Liver (tissue), 8 donors: ENCODE measurements at regions not wholly inside any gene's neighbourhood (a gene's known extent, or its start where the extent isn't known, plus 50 kb on each side); places are given as distances from the start of the nearest gene placed in this dataset.

Source experiments
- DNase-seq: peaks from one replicate; pipeline ENCODE4 v3.0.0-alpha.2; 2017; ENCODE audit warnings: low spot score
- H3K27ac ChIP-seq, 2 donors: one replicate each; pipeline ENCODE4 v1.7.0; 2013; ENCODE audit warnings: inconsistent platforms in 2 of 2, low read length in 2 of 2, control low read depth in 1 of 2, low read depth in 1 of 2, mild to moderate bottlenecking in 1 of 2
- H3K27me3 ChIP-seq, 4 donors: one replicate each; pipeline versions ENCODE4 v1.6.1 to v1.7.0; 2013; ENCODE audit warnings: low read length in 3 of 4, inconsistent platforms in 1 of 4, mild to moderate bottlenecking in 1 of 4, moderate library complexity in 1 of 4; ENCODE audit not compliant: control insufficient read depth in 4 of 4, insufficient read depth in 4 of 4
- H3K36me3 ChIP-seq, 4 donors: one replicate each; pipeline versions ENCODE4 v1.6.1 to v1.7.0; 2013; ENCODE audit warnings: low read length in 3 of 4, mild to moderate bottlenecking in 3 of 4, low read depth in 1 of 4, moderate library complexity in 1 of 4; ENCODE audit not compliant: control insufficient read depth in 4 of 4, insufficient read depth in 3 of 4
- H3K4me1 ChIP-seq, 4 donors: one replicate each; pipeline versions ENCODE4 v1.6.1 to v1.7.0; 2013; ENCODE audit warnings: low read length in 3 of 4, mild to moderate bottlenecking in 3 of 4, moderate library complexity in 1 of 4; ENCODE audit not compliant: control insufficient read depth in 4 of 4, insufficient read depth in 4 of 4
- H3K4me3 ChIP-seq, 3 donors: one replicate each; pipeline versions ENCODE4 v1.6.1 to v1.7.0; 2013; ENCODE audit warnings: low read length in 3 of 3, control low read depth in 1 of 3, low read depth in 1 of 3, mild to moderate bottlenecking in 1 of 3
- H3K9ac ChIP-seq, 2 donors: one replicate each; pipeline ENCODE4 v1.7.0; 2013; ENCODE audit warnings: low read length in 2 of 2, mild to moderate bottlenecking in 2 of 2, moderate library complexity in 2 of 2, control low read depth in 1 of 2, low read depth in 1 of 2
- H3K9me3 ChIP-seq, 4 donors: one replicate each; pipeline versions ENCODE4 v1.6.1 to v1.7.0; 2013; ENCODE audit warnings: low read length in 3 of 4; ENCODE audit not compliant: control insufficient read depth in 4 of 4
- ATF3 ChIP-seq: IDR thresholded peaks from 2 replicates; pipeline ENCODE4 v1.6.1; 2016; ENCODE audit warnings: antibody characterized with exemption
- CTCF ChIP-seq: fragments of 150-350 bp; IDR thresholded peaks from 2 replicates; pipeline ENCODE4 v1.5.1; 2017; ENCODE audit warnings: improper control_type of control experiment, low read depth, low read length; ENCODE audit not compliant: missing input control
- EGR1 ChIP-seq, 2 donors: IDR thresholded peaks; 2 replicates each; pipeline ENCODE4 v1.6.1; 2016 to 2018; ENCODE audit warnings: antibody characterized with exemption in 2 of 2, low read depth in 2 of 2
- FOXA1 ChIP-seq: IDR thresholded peaks from 2 replicates; pipeline ENCODE4 v1.6.1; 2016; ENCODE audit warnings: antibody characterized with exemption
- FOXA2 ChIP-seq: IDR thresholded peaks from 2 replicates; pipeline ENCODE4 v1.6.1; 2016; ENCODE audit warnings: antibody characterized with exemption
- GABPA ChIP-seq, 2 donors: IDR thresholded peaks in 1 of 2; conservative IDR thresholded peaks in 1 of 2; 2 replicates each; pipeline ENCODE4 v1.6.1; 2016; ENCODE audit warnings: antibody characterized with exemption in 2 of 2, mild to moderate bottlenecking in 1 of 2, moderate library complexity in 1 of 2
- HNF4A ChIP-seq, 2 donors: conservative IDR thresholded peaks; 2 replicates each; pipeline ENCODE4 v1.6.1; 2016; ENCODE audit warnings: antibody characterized with exemption in 2 of 2, mild to moderate bottlenecking in 2 of 2
- HNF4G ChIP-seq: IDR thresholded peaks from 2 replicates; pipeline ENCODE4 v1.6.1; 2016; ENCODE audit warnings: antibody characterized with exemption
- JUND ChIP-seq, 2 donors: IDR thresholded peaks; 2 replicates each; pipeline ENCODE4 v1.6.1; 2016; ENCODE audit warnings: antibody characterized with exemption in 2 of 2
- MAX ChIP-seq: IDR thresholded peaks from 2 replicates; pipeline ENCODE4 v1.6.1; 2016; ENCODE audit warnings: antibody characterized with exemption
- NR2F2 ChIP-seq: IDR thresholded peaks from 2 replicates; pipeline ENCODE4 v1.6.1; 2016; ENCODE audit warnings: antibody characterized with exemption
- RAD21 ChIP-seq, 2 donors: IDR thresholded peaks; 2 replicates each; pipeline ENCODE4 v1.6.1; 2016; ENCODE audit warnings: antibody characterized with exemption in 2 of 2, mild to moderate bottlenecking in 2 of 2
- REST ChIP-seq: IDR thresholded peaks from 2 replicates; pipeline ENCODE4 v1.6.1; 2016; ENCODE audit warnings: antibody characterized with exemption, mild to moderate bottlenecking
- RXRA ChIP-seq, 2 donors: IDR thresholded peaks; 2 replicates each; pipeline ENCODE4 v1.6.1; 2017 to 2018; ENCODE audit warnings: antibody characterized with exemption in 2 of 2, mild to moderate bottlenecking in 1 of 2
- SP1 ChIP-seq: IDR thresholded peaks from 2 replicates; pipeline ENCODE4 v1.6.1; 2018; ENCODE audit warnings: antibody characterized with exemption, mild to moderate bottlenecking
- TAF1 ChIP-seq: conservative IDR thresholded peaks from 2 replicates; pipeline ENCODE4 v1.6.1; 2016; ENCODE audit warnings: antibody characterized with exemption, mild to moderate bottlenecking
- YY1 ChIP-seq: IDR thresholded peaks from 2 replicates; pipeline ENCODE4 v1.6.1; 2016; ENCODE audit warnings: antibody characterized with exemption, mild to moderate bottlenecking
- ZBTB33 ChIP-seq: IDR thresholded peaks from 2 replicates; pipeline ENCODE4 v1.6.1; 2016; ENCODE audit warnings: antibody characterized with exemption
- WGBS: extraction: QIAGEN DNeasy Blood & Tissue Kit; methylation state at CpG from one replicate; pipeline ENCODE4 v1.1.7; 2013; 5-methylcytosine and 5-hydroxymethylcytosine counted together
- donor health status: healthy.
- donor health status: healthy.
- donor health status: healthy.
- donor health status: healthy.
- donor health status: healthy.

- no peak overlapping the region for H3K9ac ChIP-seq
- no peak overlapping the region for H3K4me3 ChIP-seq
- 95% methylated on average over 2 of the region's 2 CpGs for WGBS
- H3K36me3 ChIP-seq, result no peaks in the 10 kb centered on the region
- DNase-seq, result no peak
- peaks cover 7 to 13% (median 9%) of the 10 kb centered on the region in 4 donors for H3K9me3 ChIP-seq
- no peak overlapping the region for H3K27ac ChIP-seq
- H3K27me3 ChIP-seq, result no peaks in the 10 kb centered on the region
- TF ChIP-seq CTCF, result no peak
- no peak for TF ChIP-seq FOXA2
- no peak for TF ChIP-seq MAX
- no peak for TF ChIP-seq SP1
- TF ChIP-seq HNF4A (conservative IDR thresholded peaks at IDR 0.05), result no peak
- no peak for TF ChIP-seq ATF3
- TF ChIP-seq FOXA1, result no peak
- TF ChIP-seq YY1, result no peak
- no peak for TF ChIP-seq TAF1
- TF ChIP-seq HNF4G, result no peak
- no peak for TF ChIP-seq GABPA (IDR thresholded peaks at IDR 0.05 in 1 of 2, conservative IDR thresholded peaks at IDR 0.05 in 1 of 2)
- TF ChIP-seq RAD21 (IDR thresholded peaks at IDR 0.05), result no peak
- TF ChIP-seq JUND (IDR thresholded peaks at IDR 0.05), result no peak
- TF ChIP-seq EGR1 (IDR thresholded peaks at IDR 0.05; ENCODE audit: low read depth in 2 of 2), result no peak
- TF ChIP-seq ZBTB33, result no peak
- no peak for TF ChIP-seq NR2F2
- no peak for TF ChIP-seq REST
- TF ChIP-seq RXRA (IDR thresholded peaks at IDR 0.05), result no peak
- H3K4me1 ChIP-seq, result no peaks in the 10 kb centered on the region
These were observed 232.5 kb upstream of the SPRED2 start for GRCh38 chr2:65664931-65665330.
